WTC11 (cell line): ENCODE measurements at regions not wholly inside any gene's neighbourhood (a gene's known extent, or its start where the extent isn't known, plus 50 kb on each side); places are given as distances from the start of the nearest gene placed in this dataset.

Source experiments
- ATAC-seq: fragments of 200-7000 bp; cut with Tn5 transposase; 2 replicates; pipeline ENCODE4 v1.10.0; 2021; ENCODE audit warnings: mild to moderate bottlenecking, moderate library complexity
- CTCF ChIA-PET: fragments of 300-600 bp; sonication (Branson Sonifier 250); formaldehyde crosslinking; loops from one replicate; lab custom pipeline; 2021; ENCODE audit warnings: antibody characterized with exemption; lab: Charles Lee
- POLR2A ChIA-PET: fragments of 350-600 bp; sonication (Branson Sonifier 250); formaldehyde crosslinking; loops from one replicate; lab custom pipeline; 2021; ENCODE audit warnings: antibody characterized with exemption; lab: Charles Lee
- DNase-seq: peaks from one replicate; pipeline ENCODE4 v3.0.0; 2021; ENCODE audit warnings: low spot score
- H3K27ac Mint-ChIP-seq: 2 replicates; pipeline ENCODE4 v1.8.0; 2021; ENCODE audit warnings: mixed read lengths
- H3K27me3 Mint-ChIP-seq: 2 replicates; pipeline ENCODE4 v1.8.0; 2021; ENCODE audit warnings: low read depth, mild to moderate bottlenecking, moderate library complexity, mixed read lengths
- H3K36me3 Mint-ChIP-seq: 2 replicates; pipeline ENCODE4 v1.8.0; 2021; ENCODE audit warnings: mixed read lengths
- H3K4me1 Mint-ChIP-seq: 2 replicates; pipeline ENCODE4 v1.8.0; 2022; ENCODE audit warnings: mixed read lengths
- H3K4me3 Mint-ChIP-seq: 2 replicates; pipeline ENCODE4 v1.8.0; 2021; ENCODE audit warnings: mild to moderate bottlenecking, moderate library complexity, mixed read lengths
- H3K9me3 Mint-ChIP-seq: 2 replicates; pipeline ENCODE4 v1.8.0; 2021; ENCODE audit warnings: mixed read lengths
- AFF4 ChIP-seq: sonication (generic); formaldehyde crosslinking; IDR thresholded peaks from 2 replicates; pipeline ENCODE4 v1.8.1; 2023; ENCODE audit warnings: mild to moderate bottlenecking, missing genetic modification reagents, borderline replicate concordance
- ARID4B ChIP-seq: sonication (generic); formaldehyde crosslinking; IDR thresholded peaks from 2 replicates; pipeline ENCODE4 v1.8.0; 2023; ENCODE audit warnings: missing genetic modification reagents, mild to moderate bottlenecking, borderline replicate concordance
- ATF3 ChIP-seq: sonication (generic); formaldehyde crosslinking; conservative IDR thresholded peaks from 2 replicates; pipeline ENCODE4 v1.8.1; 2022; ENCODE audit warnings: mild to moderate bottlenecking, missing genetic modification reagents
- E2F4 ChIP-seq: sonication (generic); formaldehyde crosslinking; IDR thresholded peaks from 2 replicates; pipeline ENCODE4 v1.8.1; 2022; ENCODE audit warnings: low read depth, mild to moderate bottlenecking, moderate library complexity, missing genetic modification reagents, borderline replicate concordance
- E2F5 ChIP-seq: sonication (generic); formaldehyde crosslinking; IDR thresholded peaks from 2 replicates; pipeline ENCODE4 v1.8.1; 2022; ENCODE audit warnings: mild to moderate bottlenecking, moderate library complexity, missing genetic modification reagents
- ERG ChIP-seq: fragments of 250-450 bp; sonication (Bioruptor Pico); IDR thresholded peaks from 2 replicates; pipeline ENCODE4 v1.8.0; 2021; ENCODE audit warnings: mild to moderate bottlenecking
- ETV6 ChIP-seq: sonication (generic); formaldehyde crosslinking; IDR thresholded peaks from 2 replicates; pipeline ENCODE4 v1.8.1; 2022; ENCODE audit warnings: mild to moderate bottlenecking, missing genetic modification reagents
- FOXK1 ChIP-seq: sonication (generic); formaldehyde crosslinking; IDR thresholded peaks from 2 replicates; pipeline ENCODE4 v1.8.0; 2022; ENCODE audit warnings: mild to moderate bottlenecking, moderate library complexity, missing genetic modification reagents
- IRF1 ChIP-seq: sonication (generic); formaldehyde crosslinking; IDR thresholded peaks from 2 replicates; pipeline ENCODE4 v1.8.0; 2023; ENCODE audit warnings: missing genetic modification reagents
- JUN ChIP-seq: sonication (generic); formaldehyde crosslinking; IDR thresholded peaks from 2 replicates; pipeline ENCODE4 v1.8.0; 2023; ENCODE audit warnings: mild to moderate bottlenecking, missing genetic modification reagents
- MXD4 ChIP-seq: fragments of 250-450 bp; sonication (Bioruptor Pico); IDR thresholded peaks from 2 replicates; pipeline ENCODE4 v1.8.0; 2021; ENCODE audit warnings: mild to moderate bottlenecking, moderate library complexity, borderline replicate concordance
- NFYB ChIP-seq: sonication (generic); formaldehyde crosslinking; conservative IDR thresholded peaks from 2 replicates; pipeline ENCODE4 v1.8.0; 2022; ENCODE audit warnings: low read depth, missing genetic modification reagents
- RORB ChIP-seq: fragments of 250-450 bp; sonication (Bioruptor Pico); IDR thresholded peaks from 2 replicates; pipeline ENCODE4 v1.9.0; 2021; ENCODE audit warnings: mild to moderate bottlenecking
- TP53 ChIP-seq: sonication (generic); formaldehyde crosslinking; IDR thresholded peaks from 2 replicates; pipeline ENCODE4 v1.8.1; 2023; ENCODE audit warnings: mild to moderate bottlenecking, missing genetic modification reagents
- USF1 ChIP-seq: sonication (generic); formaldehyde crosslinking; IDR thresholded peaks from 2 replicates; pipeline ENCODE4 v1.8.0; 2022; ENCODE audit warnings: mild to moderate bottlenecking, missing genetic modification reagents
- ZNF317 ChIP-seq: sonication (generic); formaldehyde crosslinking; IDR thresholded peaks from 2 replicates; pipeline ENCODE4 v1.8.1; 2023; ENCODE audit warnings: low read depth, mild to moderate bottlenecking, moderate library complexity, missing genetic modification reagents, borderline replicate concordance
- ZNF423 ChIP-seq: fragments of 250-450 bp; sonication (Bioruptor Pico); IDR thresholded peaks from 2 replicates; pipeline ENCODE4 v2.1.2; 2022; ENCODE audit warnings: mild to moderate bottlenecking, moderate library complexity
- ZNF532 ChIP-seq: fragments of 250-450 bp; sonication (Bioruptor Pico); IDR thresholded peaks from 2 replicates; pipeline ENCODE4 v1.9.0; 2021; ENCODE audit warnings: mild to moderate bottlenecking, borderline replicate concordance

- TF ChIP-seq ZNF532 (CRISPR knock-in tag) (no peak), IRF1 (no peak), NFYB (CRISPR knock-in tag) (no peak), E2F5 (CRISPR knock-in tag) (no peak)
Observed at GRCh38 chr9:104319685-104320084, 184.4 kb upstream of the OR13F1 start (continued).

- no peaks in the 10 kb centered on the region for H3K27me3 Mint-ChIP-seq
- H3K9me3 Mint-ChIP-seq: no peaks in the 10 kb centered on the region
- H3K36me3 Mint-ChIP-seq: no peaks in the 10 kb centered on the region
- no peak overlapping the region for H3K4me3 Mint-ChIP-seq
- CTCF ChIA-PET: no interaction called here
- ATAC-seq (no peak), DNase-seq (no peak)
- no peak overlapping the region for H3K27ac Mint-ChIP-seq
- POLR2A ChIA-PET: no interaction called here
- peaks cover 3% of the 10 kb centered on the region for H3K4me1 Mint-ChIP-seq
- TF ChIP-seq JUN (no peak), AFF4 (no peak), USF1 (no peak), ERG (no peak), ETV6 (CRISPR knock-in tag) (no peak), FOXK1 (CRISPR knock-in tag) (no peak), RORB (CRISPR knock-in tag) (no peak), ZNF317 (CRISPR knock-in tag) (no peak), MXD4 (CRISPR knock-in tag) (no peak), E2F4 (CRISPR knock-in tag) (no peak), ZNF423 (CRISPR knock-in tag) (no peak), TP53 (CRISPR knock-in tag) (no peak), ATF3 (no peak), ARID4B (CRISPR knock-in tag) (no peak)
Observed at GRCh38 chr9:104322596-104322995, 181.5 kb upstream of the OR13F1 start.
